ENCODE measurements at regions not wholly inside any gene's neighbourhood (a gene's known extent, or its start where the extent isn't known, plus 50 kb on each side); places are given as distances from the start of the nearest gene placed in this dataset.

DNA sequence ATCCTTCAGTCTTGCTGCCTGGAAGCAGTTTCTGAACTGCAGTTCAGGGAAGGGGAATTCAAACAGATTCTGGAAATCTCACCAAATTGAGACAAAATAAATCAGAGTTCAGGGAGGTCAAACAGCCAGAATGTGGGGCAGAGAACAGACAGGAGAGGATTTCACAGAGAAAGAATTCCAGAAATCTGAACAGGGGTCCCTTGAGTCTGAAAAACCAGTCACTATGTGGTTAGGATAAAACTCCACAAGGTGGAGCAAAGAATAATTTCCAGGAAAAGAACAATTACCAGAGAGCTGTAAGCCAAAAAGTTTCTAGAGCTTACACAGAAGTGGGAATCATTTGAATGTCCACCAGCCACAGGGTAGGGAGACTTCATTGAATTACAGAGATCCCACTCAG, 84.7 kb downstream of the URB2 start:
- TF ChIP-seq GATA3 (IDR thresholded peaks at IDR 0.05; ENCODE audit: low read depth, low read length) (no peak), GATA2 (IDR thresholded peaks at IDR 0.05; ENCODE audit: low read depth, low read length) (no peak)
